Endothelial cell of umbilical vein (primary cell): ENCODE measurements at regions not wholly inside any gene's neighbourhood (a gene's known extent, or its start where the extent isn't known, plus 50 kb on each side); places are given as distances from the start of the nearest gene placed in this dataset.

Source experiments
- BruUV-seq: library from RNA; stranded (reverse); fragments of 400-500 nt; replicated peaks from 2 replicates; lab custom pipeline; 2021; lab: Mats Ljungman, UMichigan
- CTCF ChIA-PET: fragments of 300-600, 350-600 bp; sonication (Branson Sonifier 250); formaldehyde crosslinking; loops from one replicate; lab custom pipeline; 2021; ENCODE audit warnings: antibody characterized with exemption, inconsistent platforms; lab: Charles Lee
- POLR2A ChIA-PET: fragments of 300-600, 350-600 bp; sonication (Branson Sonifier 250); formaldehyde crosslinking; loops from one replicate; lab custom pipeline; 2021; ENCODE audit warnings: antibody characterized with exemption, inconsistent platforms; lab: Charles Lee
- DNase-seq: peaks from one replicate; pipeline ENCODE4 v3.0.0-alpha.2; 2011; ENCODE audit warnings: low read depth, low spot score
- FAIRE-seq: peaks from 2 replicates; lab custom pipeline; 2011; peaks lifted over from hg19 to GRCh38; lab: Jason Lieb, UNC
- H2AFZ ChIP-seq: 2 replicates; pipeline ENCODE4 v1.6.0; 2012; ENCODE audit warnings: low read depth, low read length, control low read depth, inconsistent platforms
- H3K27ac ChIP-seq: 2 replicates; pipeline ENCODE4 v1.5.1; 2011; ENCODE audit warnings: low read depth, mild to moderate bottlenecking, control low read depth, low read length, moderate library complexity; ENCODE audit not compliant: insufficient read depth
- H3K27me3 ChIP-seq, 2 experiments: 2 replicates each; pipeline versions ENCODE4 v1.6.0 to v1.6.1; 2011; ENCODE audit warnings: low read length in 2 of 2, mixed read lengths in 1 of 2; ENCODE audit not compliant: control insufficient read depth in 2 of 2, insufficient read depth in 2 of 2
- H3K36me3 ChIP-seq, 2 experiments: 2 replicates in 1 of 2; 3 replicates in 1 of 2; pipeline ENCODE4 v1.5.1; 2011; ENCODE audit warnings: low read length in 2 of 2, mild to moderate bottlenecking in 1 of 2, moderate library complexity in 1 of 2; ENCODE audit not compliant: control insufficient read depth in 2 of 2, insufficient read depth in 2 of 2; ENCODE audit errors: extremely low read depth in 1 of 2
- H3K4me1 ChIP-seq: 3 replicates; pipeline ENCODE4 v1.5.1; 2011; ENCODE audit warnings: mild to moderate bottlenecking, low read length; ENCODE audit not compliant: control insufficient read depth, insufficient read depth; ENCODE audit errors: extremely low read depth
- H3K4me2 ChIP-seq: 2 replicates; pipeline ENCODE4 v1.6.1; 2011; ENCODE audit warnings: low read length, control low read depth, mixed read lengths; ENCODE audit not compliant: insufficient read depth
- H3K4me3 ChIP-seq, 3 experiments: fragments of 200-600 bp in 1 of 3; sonication (generic), shearing (Covaris generic) in 1 of 3; replicated peaks in 1 of 3; 2 replicates each; pipeline ENCODE4 v1.5.1; 2011 to 2016; ENCODE audit warnings: control low read depth in 3 of 3, low read length in 3 of 3, mild to moderate bottlenecking in 2 of 3, inconsistent platforms in 1 of 3, low read depth in 1 of 3, moderate library complexity in 1 of 3; ENCODE audit not compliant: insufficient read depth in 1 of 3
- H3K79me2 ChIP-seq: 2 replicates; pipeline ENCODE4 v1.6.0; 2012; ENCODE audit warnings: low read length, inconsistent platforms; ENCODE audit not compliant: control insufficient read depth, insufficient read depth
- H3K9ac ChIP-seq: replicated peaks from 2 replicates; pipeline ENCODE3; 2011; ENCODE audit warnings: low read length, control low read depth; ENCODE audit not compliant: insufficient read depth; ENCODE audit errors: extremely low read depth
- H3K9me1 ChIP-seq: replicated peaks from 3 replicates; pipeline ENCODE4 v1.6.0; 2011; ENCODE audit warnings: mild to moderate bottlenecking, low read length; ENCODE audit not compliant: control insufficient read depth, insufficient read depth; ENCODE audit errors: extremely low read depth
- H3K9me3 ChIP-seq: replicated peaks from 2 replicates; pipeline ENCODE4 v1.5.1; 2012; ENCODE audit warnings: low read length, inconsistent platforms; ENCODE audit not compliant: control insufficient read depth, insufficient read depth
- H4K20me1 ChIP-seq: replicated peaks from 2 replicates; pipeline ENCODE3; 2011; ENCODE audit warnings: mild to moderate bottlenecking, low read length; ENCODE audit not compliant: control insufficient read depth, insufficient read depth; ENCODE audit errors: extremely low read depth
- CTCF ChIP-seq, 2 donors: IDR thresholded peaks; 1 replicate in 1 of 2; 2 replicates in 1 of 2; pipeline ENCODE4 v1.5.1; 2011; ENCODE audit warnings: low read length in 2 of 2, mild to moderate bottlenecking in 2 of 2, moderate library complexity in 2 of 2, control low read depth in 1 of 2, inconsistent platforms in 1 of 2, low read depth in 1 of 2; ENCODE audit not compliant: insufficient read depth in 1 of 2; ENCODE audit errors: extremely low read depth in 1 of 2
- EZH2 ChIP-seq: IDR thresholded peaks from 2 replicates; pipeline ENCODE4 v1.6.1; 2012; ENCODE audit warnings: borderline replicate concordance, low read depth, mild to moderate bottlenecking, moderate library complexity, low read length, inconsistent platforms; ENCODE audit not compliant: severe bottlenecking
- FOS ChIP-seq: IDR thresholded peaks from 2 replicates; pipeline ENCODE4 v1.6.1; 2011; ENCODE audit warnings: mild to moderate bottlenecking, low read length, moderate library complexity, borderline replicate concordance; ENCODE audit not compliant: insufficient read depth
- GATA2 ChIP-seq: IDR thresholded peaks from 2 replicates; pipeline ENCODE4 v1.7.0; 2011; ENCODE audit warnings: low read depth, mild to moderate bottlenecking, moderate library complexity, mixed read lengths, low read length; ENCODE audit not compliant: insufficient read length, insufficient read depth
- JUN ChIP-seq: IDR thresholded peaks from 2 replicates; pipeline ENCODE4 v1.6.1; 2011; ENCODE audit warnings: borderline replicate concordance, low read depth; ENCODE audit not compliant: insufficient read length, insufficient read depth
- MAX ChIP-seq: IDR thresholded peaks from 2 replicates; pipeline ENCODE4 v1.6.1; 2011; ENCODE audit not compliant: insufficient read depth, insufficient read length
- MYC ChIP-seq: IDR thresholded peaks from one replicate; pipeline ENCODE4 v1.6.1; 2011; ENCODE audit warnings: mild to moderate bottlenecking, low read depth, low read length
- POLR2A ChIP-seq: IDR thresholded peaks from 2 replicates; pipeline ENCODE4 v1.6.1; 2012; ENCODE audit warnings: low read depth, mild to moderate bottlenecking, control low read depth, low read length
- POLR2AphosphoS5 ChIP-seq: IDR thresholded peaks from 2 replicates; pipeline ENCODE4 v1.6.1; 2012; ENCODE audit warnings: low read depth, mild to moderate bottlenecking, control low read depth, low read length, moderate library complexity; ENCODE audit not compliant: insufficient read depth
- dilution Hi-C: fragments of 300-500 bp; cut with MboI; formaldehyde crosslinking; loops from one replicate; pipeline ENCODE4 v1.15.0; 2019; ENCODE audit warnings: low sequenced_read_pairs; ENCODE audit not compliant: extremely low pct_ligation_motif_present
- intact Hi-C: fragments of 100-400 bp; cut with micrococcal nuclease; formaldehyde crosslinking; loops from one replicate; pipeline ENCODE4 v1.10.0; 2022

- no peaks in the 10 kb centered on the region for H3K79me2 ChIP-seq
- FAIRE-seq (no peak), DNase-seq (no peak)
- POLR2A ChIA-PET, result no interaction called here
- no peak overlapping the region for H3K4me3 ChIP-seq
- no peaks in the 10 kb centered on the region for H3K9me1 ChIP-seq
- no peak overlapping the region for H3K9ac ChIP-seq
- CTCF ChIA-PET, result no interaction called here
- dilution Hi-C loops (no loop called here), intact Hi-C loops (no loop called here)
- H3K36me3 ChIP-seq, result no peaks in the 10 kb centered on the region
- BruUV-seq, result no TSS peak
- H3K27ac ChIP-seq, result no peak overlapping the region
- H3K4me2 ChIP-seq, result no peak overlapping the region
- no peaks in the 10 kb centered on the region for H3K9me3 ChIP-seq
- no peaks in the 10 kb centered on the region for H3K27me3 ChIP-seq
- no peak for TF ChIP-seq JUN
- TF ChIP-seq EZH2, result no peak
- TF ChIP-seq MAX, result no peak
- TF ChIP-seq POLR2AphosphoS5, result no peak
- no peak for TF ChIP-seq FOS
- no peak for TF ChIP-seq CTCF (IDR thresholded peaks at IDR 0.05; ENCODE audit: extremely low read depth in 1 of 2, insufficient read depth in 1 of 2, low read depth in 1 of 2, low read length in 2 of 2)
- TF ChIP-seq POLR2A, result no peak
- no peak for TF ChIP-seq MYC
- no peak for TF ChIP-seq GATA2
- H3K4me1 ChIP-seq, result no peaks in the 10 kb centered on the region
- H2AFZ ChIP-seq, result no peak overlapping the region
- H4K20me1 ChIP-seq, result no peaks in the 10 kb centered on the region
Measured at GRCh38 chrX:122248681-122249080, 935.4 kb upstream of the GRIA3 start.
